Mucosa of gallbladder (tissue), 1 donor: ENCODE measurements at regions not wholly inside any gene's neighbourhood (a gene's known extent, or its start where the extent isn't known, plus 50 kb on each side); places are given as distances from the start of the nearest gene placed in this dataset.
"Not testable (repeated sequence)": the region's sequence is repeated elsewhere in the genome, so short reads cannot be mapped to it uniquely, and the experiment has no call there.

Experiments used
- DNase-seq: peaks from one replicate; pipeline ENCODE4 v3.0.0-alpha.2; 2020; ENCODE audit warnings: low spot score
- donor health status: DM: no; HTN: no; CAD: no.

GRCh38 chr7:150046290-150047194 lies 172.8 kb downstream of the ATP6V0E2 start:
- not testable (repeated sequence) for DNase-seq

- DNase-seq: not testable (repeated sequence)
Observed at GRCh38 chr7:150047329-150047728, 173.6 kb downstream of the ATP6V0E2 start.

- not testable (repeated sequence) for DNase-seq
Observed at GRCh38 chr7:150047772-150048171, 174.0 kb downstream of the ATP6V0E2 start.

- not testable (repeated sequence) for DNase-seq
Observed at GRCh38 chr7:150048244-150049011, 174.7 kb downstream of the ATP6V0E2 start.

- not testable (repeated sequence) for DNase-seq
Observed at GRCh38 chr7:150049012-150049655, 175.4 kb downstream of the ATP6V0E2 start.

GRCh38 chr7:150053396-150053795 lies 179.6 kb downstream of the ATP6V0E2 start:
- not testable (repeated sequence) for DNase-seq

GRCh38 chr7:150054242-150054641 lies 180.5 kb downstream of the ATP6V0E2 start:
- not testable (repeated sequence) for DNase-seq

- peak; percentile 78 for DNase-seq
Observed at GRCh38 chr7:150060259-150061221, 186.8 kb downstream of the ATP6V0E2 start.

GRCh38 chr7:150063195-150063594 lies 189.4 kb downstream of the ATP6V0E2 start:
- DNase-seq: not testable (repeated sequence)

GRCh38 chr7:150069555-150070313 lies 196.0 kb downstream of the ATP6V0E2 start:
- not testable (repeated sequence) for DNase-seq

GRCh38 chr7:150077543-150077942 lies 203.8 kb downstream of the ATP6V0E2 start:
- DNase-seq: not testable (repeated sequence)

- not testable (repeated sequence) for DNase-seq
Observed at GRCh38 chr7:150081865-150082264, 208.1 kb downstream of the ATP6V0E2 start.

- not testable (repeated sequence) for DNase-seq
Observed at GRCh38 chr7:150084724-150085123, 211.0 kb downstream of the ATP6V0E2 start.

- DNase-seq: peak; percentile 10
Observed at GRCh38 chr7:150087478-150087877, 213.7 kb downstream of the ATP6V0E2 start.

- DNase-seq: not testable (repeated sequence)
Observed at GRCh38 chr7:150089139-150089538, 215.4 kb downstream of the ATP6V0E2 start.

- not testable (repeated sequence) for DNase-seq
Observed at GRCh38 chr7:150090776-150091175, 217.0 kb downstream of the ATP6V0E2 start.

GRCh38 chr7:150093897-150094296 lies 220.1 kb downstream of the ATP6V0E2 start:
- DNase-seq: not testable (repeated sequence)

GRCh38 chr7:150096213-150096994 lies 222.6 kb downstream of the ATP6V0E2 start:
- not testable (repeated sequence) for DNase-seq

GRCh38 chr7:150098592-150098991 lies 224.6 kb upstream of the LRRC61 start:
- DNase-seq: not testable (repeated sequence)
